GM21529 (cell line): ENCODE measurements at regions not wholly inside any gene's neighbourhood (a gene's known extent, or its start where the extent isn't known, plus 50 kb on each side); places are given as distances from the start of the nearest gene placed in this dataset.

Experiments used
- ATAC-seq: cut with Tn5 transposase; IDR thresholded peaks from one replicate; pipeline ENCODE4 v1.9.1; 2021; ENCODE audit not compliant: unreplicated experiment

GRCh38 chr6:95352064-95352795, 225.1 kb upstream of the MANEA start:
- no peak for ATAC-seq

GRCh38 chr6:95354551-95354950, 222.8 kb upstream of the MANEA start:
- no peak for ATAC-seq

GRCh38 chr6:95357380-95358020, 219.8 kb upstream of the MANEA start:
- no peak for ATAC-seq

- ATAC-seq, result peak; percentile 91
These were observed 213.2 kb upstream of the MANEA start for GRCh38 chr6:95364016-95364604.

- ATAC-seq, result no peak
These were observed 211.9 kb upstream of the MANEA start for GRCh38 chr6:95365454-95365853.

GRCh38 chr6:95366414-95366813, 210.9 kb upstream of the MANEA start:
- ATAC-seq, result no peak

- no peak for ATAC-seq
These were observed 193.5 kb upstream of the MANEA start for GRCh38 chr6:95383878-95384277.

- ATAC-seq, result no peak
These were observed 192.3 kb upstream of the MANEA start for GRCh38 chr6:95384988-95385387.

GRCh38 chr6:95387845-95388244, 189.5 kb upstream of the MANEA start:
- no peak for ATAC-seq

GRCh38 chr6:95404777-95405176, 172.6 kb upstream of the MANEA start:
- ATAC-seq, result no peak

GRCh38 chr6:95408111-95408510, 169.2 kb upstream of the MANEA start:
- no peak for ATAC-seq

GRCh38 chr6:95410168-95410567, 167.2 kb upstream of the MANEA start:
- no peak for ATAC-seq

- no peak for ATAC-seq
These were observed 163.5 kb upstream of the MANEA start for GRCh38 chr6:95413789-95414188.

- ATAC-seq, result no peak
These were observed 159.5 kb upstream of the MANEA start for GRCh38 chr6:95417856-95418255.

GRCh38 chr6:95420792-95421191, 156.5 kb upstream of the MANEA start:
- ATAC-seq, result no peak

- no peak for ATAC-seq
These were observed 154.0 kb upstream of the MANEA start for GRCh38 chr6:95423331-95423730.

GRCh38 chr6:95431637-95432228, 145.6 kb upstream of the MANEA start:
- peak; percentile 73 for ATAC-seq

GRCh38 chr6:95439741-95440140, 137.6 kb upstream of the MANEA start:
- no peak for ATAC-seq

- no peak for ATAC-seq
These were observed 129.1 kb upstream of the MANEA start for GRCh38 chr6:95448208-95448607.

- no peak for ATAC-seq
These were observed 107.8 kb upstream of the MANEA start for GRCh38 chr6:95469511-95469910.

- no peak for ATAC-seq
These were observed 98.4 kb upstream of the MANEA start for GRCh38 chr6:95478941-95479340.

GRCh38 chr6:95487817-95488216, 89.5 kb upstream of the MANEA start:
- no peak for ATAC-seq
